Stimulated activated CD8-positive, alpha-beta memory T cell treated with anti-CD3 and anti-CD28 coated beads, Interleukin-15, amount 100 ng/mL, for 48 hours (primary cell): ENCODE measurements at regions not wholly inside any gene's neighbourhood (a gene's known extent, or its start where the extent isn't known, plus 50 kb on each side); places are given as distances from the start of the nearest gene placed in this dataset.

Source experiments
- DNase-seq, 2 donors: peaks; one replicate each; pipeline ENCODE4 v3.0.0-alpha.2; 2020; ENCODE audit warnings: low read depth in 2 of 2

DNA sequence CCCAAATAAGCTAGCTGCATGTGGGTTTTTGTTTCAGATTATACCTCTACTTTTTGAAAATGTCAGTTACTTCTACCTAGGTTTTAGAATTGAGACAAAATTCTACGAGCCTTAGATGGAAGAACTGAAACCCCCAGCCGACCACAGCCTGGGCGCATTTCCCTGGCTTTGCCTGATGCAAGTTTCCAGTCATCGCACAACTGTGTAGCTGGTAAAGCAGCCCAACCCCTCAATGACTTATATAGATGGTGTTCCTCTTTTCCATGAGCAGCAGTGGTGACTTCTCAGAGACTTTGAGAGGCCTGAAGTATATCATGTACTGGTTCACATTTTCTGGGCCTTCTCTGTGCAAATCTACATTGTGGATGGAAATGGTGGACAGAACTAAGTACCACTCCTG lies 515.4 kb upstream of the RAB6C start:
- no peak for DNase-seq

DNA sequence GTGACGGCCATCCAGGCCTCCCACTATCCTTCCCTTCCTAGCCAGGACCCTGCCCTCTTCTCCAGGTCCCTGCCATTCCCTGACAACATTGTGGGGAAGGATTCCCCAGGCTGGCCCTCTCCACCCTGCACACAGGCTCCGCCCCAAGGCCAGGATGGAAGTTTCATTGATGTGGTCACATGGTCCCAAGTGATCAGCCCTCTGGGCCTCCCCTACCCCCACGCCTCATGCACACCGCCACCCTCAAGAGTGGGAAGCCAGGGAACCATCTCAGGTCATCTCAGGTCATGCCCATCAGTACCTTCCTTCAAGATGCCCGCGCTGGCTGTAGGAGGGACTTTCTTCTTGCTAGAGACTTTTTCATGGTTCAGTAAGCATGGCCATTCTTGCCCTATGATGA lies 514.8 kb upstream of the RAB6C start:
- no peak for DNase-seq

DNA sequence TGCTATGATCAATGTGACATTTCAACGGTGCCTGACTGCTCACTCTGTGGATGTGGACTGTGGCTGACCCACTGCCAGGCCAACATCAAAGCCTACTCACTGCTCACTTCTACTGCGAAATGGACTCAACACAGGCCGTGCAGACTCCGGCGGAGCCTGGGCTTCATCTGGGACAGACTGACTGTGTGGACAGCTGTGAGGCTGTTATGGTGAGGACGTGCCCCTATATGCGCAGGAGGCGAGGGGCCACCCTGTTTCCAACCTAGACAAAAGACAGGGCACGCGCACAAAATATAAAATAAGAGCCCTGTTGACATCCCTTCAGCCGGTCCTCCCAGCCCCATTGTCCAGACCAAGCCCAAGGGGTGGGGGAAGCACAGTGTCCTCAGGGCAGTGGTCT lies 514.4 kb upstream of the RAB6C start:
- no peak for DNase-seq

DNA sequence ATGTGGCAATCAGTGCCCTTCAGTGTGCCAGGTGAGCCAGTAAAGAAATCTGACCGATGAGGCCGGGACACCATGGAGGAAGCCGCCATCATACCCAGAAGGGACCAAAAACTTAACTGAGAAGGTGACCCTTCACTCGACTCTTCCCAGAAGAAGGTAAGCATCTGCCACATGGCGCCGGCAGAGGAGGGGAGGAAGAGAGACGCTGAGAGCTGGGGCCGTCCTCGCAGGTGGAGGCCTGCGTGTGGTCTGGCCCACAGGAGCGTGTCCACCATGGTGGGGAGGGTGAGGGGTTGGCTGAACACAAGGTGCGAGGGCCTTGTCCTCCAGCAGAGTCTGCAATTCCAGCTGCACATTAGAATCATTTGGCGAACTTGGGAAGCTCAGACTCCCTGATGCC lies 513.1 kb upstream of the RAB6C start:
- DNase-seq: no peak

DNA sequence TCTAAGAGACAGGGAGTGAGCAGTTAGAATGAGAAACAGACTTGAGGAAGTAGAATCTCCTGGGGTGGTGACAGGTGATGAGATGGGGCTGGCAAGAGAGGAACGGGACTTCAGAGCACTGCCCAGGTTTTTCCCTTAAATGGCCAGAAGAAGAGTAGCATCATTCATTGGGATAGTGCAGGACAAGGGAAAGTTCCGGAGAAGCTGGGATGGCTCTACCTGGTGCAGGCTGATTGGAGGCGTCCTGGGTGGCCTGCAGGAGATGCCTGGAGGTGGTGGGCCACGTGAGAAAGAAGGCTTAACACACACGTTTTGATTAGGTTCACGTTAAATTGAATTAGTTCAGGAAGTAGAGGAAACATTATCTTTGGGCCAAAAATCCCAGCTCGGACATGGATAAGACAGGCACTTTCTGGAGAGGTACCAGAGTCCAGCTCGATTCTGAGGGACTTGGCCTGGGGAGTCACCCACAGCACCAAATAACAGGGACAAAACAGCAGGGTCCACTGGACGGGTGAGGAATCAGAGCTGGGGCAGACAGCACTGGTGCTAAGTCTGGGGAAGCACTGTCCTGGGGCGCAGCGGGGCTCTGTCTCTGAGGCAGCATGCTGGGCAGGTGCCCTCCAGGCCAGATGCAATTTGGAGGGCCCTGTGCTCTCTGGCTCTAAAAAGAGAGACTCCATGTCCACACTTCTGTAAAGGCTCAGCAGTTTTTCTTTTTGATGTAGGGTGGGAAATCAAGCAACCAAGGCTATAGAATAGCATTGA lies 512.3 kb upstream of the RAB6C start:
- no peak for DNase-seq

DNA sequence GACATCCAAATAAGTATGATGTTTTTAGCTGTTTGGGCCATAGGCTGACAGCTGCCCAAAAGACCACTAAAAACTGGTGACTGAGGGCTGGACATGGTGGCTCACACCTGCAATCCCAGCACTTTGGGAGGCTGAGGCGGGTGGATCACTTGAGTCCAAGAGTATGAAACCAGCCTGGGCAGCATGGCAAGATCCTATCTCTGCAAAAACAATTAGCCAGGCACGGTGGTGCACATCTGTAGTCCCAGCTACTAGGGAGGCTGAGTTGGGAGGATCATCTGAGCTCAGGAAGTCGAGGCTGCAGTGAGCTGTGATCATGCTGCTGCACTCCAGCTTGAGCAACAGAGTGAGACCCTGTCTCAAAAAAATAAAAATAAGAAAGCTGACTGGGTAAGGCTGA lies 511.5 kb upstream of the RAB6C start:
- no peak for DNase-seq

DNA sequence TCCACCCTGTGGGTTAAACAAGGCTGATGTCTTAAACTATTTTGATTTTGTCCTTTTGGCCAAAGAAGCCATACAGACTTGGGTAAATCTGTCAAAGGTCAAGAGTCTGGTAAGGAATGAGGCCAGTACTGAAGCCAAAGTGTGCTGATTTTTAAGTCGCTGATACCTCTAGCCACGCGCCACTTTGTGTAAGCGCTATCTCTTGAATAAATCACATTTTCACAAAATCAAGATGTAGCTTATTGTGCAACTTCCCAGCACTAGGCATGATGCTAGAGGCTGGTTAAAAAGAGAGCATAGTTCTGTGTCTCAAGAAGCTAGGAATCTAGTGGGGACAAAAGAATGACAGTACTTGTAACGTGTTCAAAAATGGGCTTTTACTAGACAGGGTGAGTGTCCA lies 510.6 kb upstream of the RAB6C start:
- no peak for DNase-seq

DNA sequence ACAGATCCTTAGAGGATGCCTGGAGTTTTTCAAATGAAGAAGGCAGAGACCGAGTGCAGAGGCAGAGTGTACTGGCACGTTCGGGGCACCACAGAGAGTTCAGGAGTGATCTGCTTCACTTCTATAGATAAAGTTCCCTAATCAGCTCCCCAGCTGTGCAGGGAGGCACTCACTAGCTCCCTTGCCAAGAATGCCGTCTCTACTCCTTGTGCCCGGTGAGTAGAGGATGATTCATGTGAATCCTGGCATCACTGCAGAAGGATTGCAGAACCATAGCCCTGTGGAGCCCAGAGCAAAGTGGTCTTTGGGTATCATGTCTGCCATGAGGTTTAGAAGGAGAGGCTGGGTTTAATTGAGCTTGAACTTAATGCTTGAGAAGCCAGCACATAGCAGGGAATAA lies 510.1 kb upstream of the RAB6C start:
- DNase-seq: no peak

DNA sequence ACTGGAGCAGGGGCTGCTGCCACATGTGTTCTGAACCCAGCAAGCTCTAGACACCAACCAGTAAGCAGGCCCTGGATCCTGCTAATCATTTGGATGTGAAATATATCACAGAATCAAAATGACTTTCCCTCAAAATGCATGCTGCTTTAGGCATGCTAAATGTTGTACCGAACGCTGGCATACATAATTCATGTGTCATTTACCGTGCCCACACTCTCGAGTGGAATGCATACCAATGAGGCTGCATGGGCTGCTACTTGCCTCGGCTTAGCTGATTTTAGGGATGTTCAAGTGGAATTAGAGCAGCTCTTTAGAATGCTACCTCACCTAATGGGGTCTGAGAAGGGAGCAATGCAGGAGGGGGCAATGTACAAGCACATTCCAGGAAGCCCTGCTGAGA lies 509.6 kb upstream of the RAB6C start:
- no peak for DNase-seq

DNA sequence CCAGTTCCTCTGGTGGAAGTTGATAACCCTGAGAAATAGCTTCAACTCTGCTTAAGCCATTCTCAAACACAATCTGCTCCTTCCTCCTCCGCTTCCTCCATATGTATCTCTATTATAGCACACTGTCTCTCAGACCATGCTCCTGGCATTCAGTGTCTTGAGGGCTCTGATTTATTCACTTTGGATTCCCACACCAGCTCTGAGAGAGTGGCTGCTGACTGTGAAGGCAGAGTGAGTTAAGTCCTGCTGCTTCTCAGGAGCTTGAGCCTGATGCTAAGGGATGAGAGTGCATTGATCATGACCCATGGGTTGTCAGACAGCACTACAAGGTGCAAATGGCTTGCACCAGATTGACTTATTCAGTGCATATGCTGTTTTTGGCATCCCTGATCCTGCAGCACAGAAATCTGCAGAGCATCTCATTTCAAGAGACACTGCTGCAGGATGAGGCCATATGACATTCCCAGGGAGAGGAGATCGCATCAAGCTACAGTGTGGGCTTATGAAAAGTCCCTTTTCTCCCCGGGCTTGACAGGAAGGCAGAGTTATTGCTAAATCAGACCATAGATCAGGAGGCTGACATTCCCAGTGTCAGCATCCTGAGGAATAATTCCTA lies 500.5 kb upstream of the RAB6C start:
- no peak for DNase-seq

DNA sequence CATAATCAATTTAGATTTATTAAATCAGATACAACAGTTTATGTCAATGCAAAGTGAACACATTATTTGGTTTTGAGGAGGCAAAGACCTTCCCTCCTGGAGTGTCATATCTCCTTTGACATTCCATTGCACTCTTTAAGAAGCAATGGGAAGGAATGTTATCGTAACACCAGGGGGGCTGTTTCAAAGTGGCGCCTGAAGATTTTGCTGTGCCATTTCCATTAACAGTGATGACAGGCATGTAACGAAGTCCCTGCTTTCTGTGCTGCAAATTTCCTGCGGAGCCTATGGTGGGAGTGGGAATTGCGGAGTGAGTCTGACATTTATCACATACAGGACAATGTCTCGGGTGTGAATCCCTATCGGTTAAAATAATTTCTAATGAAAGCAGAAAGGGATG lies 499.6 kb upstream of the RAB6C start:
- DNase-seq: no peak

DNA sequence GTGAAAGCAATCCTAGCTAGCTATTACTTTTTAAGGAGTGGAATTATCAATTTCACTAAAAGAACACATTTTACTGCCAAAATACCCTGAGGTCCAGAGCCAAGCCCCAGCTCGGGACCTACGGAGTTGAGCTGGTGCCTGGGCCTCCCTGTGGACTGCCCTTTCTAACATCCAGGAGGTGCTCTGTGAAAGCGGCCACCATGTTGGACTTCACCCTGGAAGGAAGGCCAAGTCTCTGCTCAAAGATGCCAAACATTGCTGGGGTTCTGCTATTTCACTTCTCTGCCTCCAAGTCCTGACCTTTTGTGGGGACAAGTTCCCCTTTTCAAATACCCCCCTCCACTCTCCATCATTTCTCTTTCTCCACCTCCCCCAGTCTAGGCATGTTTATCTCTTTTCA lies 498.7 kb upstream of the RAB6C start:
- DNase-seq: no peak

DNA sequence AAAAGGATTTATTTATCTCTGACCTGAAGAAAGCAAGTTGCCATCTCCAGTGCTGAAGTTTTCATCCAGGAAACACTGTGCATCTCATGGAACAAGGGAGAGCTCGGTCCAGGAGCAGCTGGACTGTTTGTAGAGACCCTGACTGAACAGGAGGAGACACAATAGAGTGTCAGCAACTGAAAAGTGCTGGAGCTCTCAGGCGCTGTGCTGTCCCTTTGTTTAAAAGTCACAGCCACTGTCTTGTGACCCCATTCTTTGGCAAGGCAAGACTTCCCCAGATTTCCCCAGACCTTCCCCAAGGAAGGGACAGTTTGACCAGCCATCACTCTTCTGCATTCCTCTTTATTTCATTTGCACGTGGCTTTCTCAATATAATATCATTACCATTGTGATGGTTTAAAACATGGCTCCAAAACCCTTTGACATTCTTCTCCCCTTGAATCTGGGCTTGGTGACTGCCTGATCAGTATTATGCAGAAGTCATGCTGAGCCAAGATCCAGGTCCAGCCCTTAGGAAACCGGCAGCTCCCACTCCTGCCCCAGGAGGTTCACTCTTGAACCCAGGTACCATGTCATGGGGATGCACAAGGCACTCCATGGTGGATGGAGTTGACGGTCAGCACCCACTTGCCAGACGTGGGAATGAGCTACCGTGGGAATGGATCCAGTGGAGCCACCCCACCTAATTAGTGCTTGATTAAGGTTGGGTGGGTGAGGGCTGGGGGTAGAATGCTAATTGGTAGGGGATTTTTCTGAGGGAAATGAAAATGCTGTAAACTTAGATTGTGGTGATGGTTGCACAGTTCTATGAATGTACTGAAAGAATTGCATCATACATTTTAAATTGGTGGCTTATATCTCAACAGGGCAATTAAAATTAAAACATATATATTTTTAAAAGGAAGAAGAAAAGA lies 497.9 kb upstream of the RAB6C start:
- no peak for DNase-seq

DNA sequence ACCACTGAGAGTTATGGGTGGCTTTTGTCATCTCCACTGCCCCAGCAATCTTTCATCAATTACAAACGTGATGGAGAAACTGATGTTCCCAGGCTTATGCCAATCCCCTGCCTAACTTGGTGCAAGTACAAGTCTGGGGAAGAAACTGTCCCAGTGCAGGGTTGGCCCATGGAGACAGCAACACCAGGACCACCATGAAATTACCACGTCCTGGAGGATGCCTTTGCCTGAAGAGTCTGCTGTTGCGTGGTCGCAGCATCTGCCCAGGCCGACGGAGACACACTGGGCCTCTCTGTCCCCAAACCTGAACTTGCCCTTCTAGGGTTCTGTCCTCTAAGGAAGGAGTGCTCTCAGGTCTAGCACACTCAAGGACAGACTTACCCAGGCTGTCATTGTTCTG lies 496.8 kb upstream of the RAB6C start:
- DNase-seq: no peak

DNA sequence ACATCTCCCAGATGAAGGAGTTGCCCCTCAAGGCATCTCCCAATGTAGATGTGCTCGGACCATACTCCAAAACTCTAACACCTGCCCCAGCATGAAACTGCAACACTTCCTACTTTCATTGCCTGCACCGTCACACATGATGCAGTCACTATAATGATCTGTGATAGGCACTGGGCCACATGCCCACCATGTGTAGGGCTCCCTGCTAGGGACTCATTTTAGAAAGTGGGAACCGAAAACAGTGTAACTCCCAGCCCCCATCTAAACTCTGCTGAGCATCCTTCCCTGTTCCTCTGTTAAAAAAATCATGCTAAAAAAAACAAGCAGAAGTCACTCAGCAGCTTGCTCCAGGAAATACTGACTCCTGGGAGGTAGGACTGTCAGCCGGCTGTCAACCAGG lies 496.1 kb upstream of the RAB6C start:
- DNase-seq: no peak

DNA sequence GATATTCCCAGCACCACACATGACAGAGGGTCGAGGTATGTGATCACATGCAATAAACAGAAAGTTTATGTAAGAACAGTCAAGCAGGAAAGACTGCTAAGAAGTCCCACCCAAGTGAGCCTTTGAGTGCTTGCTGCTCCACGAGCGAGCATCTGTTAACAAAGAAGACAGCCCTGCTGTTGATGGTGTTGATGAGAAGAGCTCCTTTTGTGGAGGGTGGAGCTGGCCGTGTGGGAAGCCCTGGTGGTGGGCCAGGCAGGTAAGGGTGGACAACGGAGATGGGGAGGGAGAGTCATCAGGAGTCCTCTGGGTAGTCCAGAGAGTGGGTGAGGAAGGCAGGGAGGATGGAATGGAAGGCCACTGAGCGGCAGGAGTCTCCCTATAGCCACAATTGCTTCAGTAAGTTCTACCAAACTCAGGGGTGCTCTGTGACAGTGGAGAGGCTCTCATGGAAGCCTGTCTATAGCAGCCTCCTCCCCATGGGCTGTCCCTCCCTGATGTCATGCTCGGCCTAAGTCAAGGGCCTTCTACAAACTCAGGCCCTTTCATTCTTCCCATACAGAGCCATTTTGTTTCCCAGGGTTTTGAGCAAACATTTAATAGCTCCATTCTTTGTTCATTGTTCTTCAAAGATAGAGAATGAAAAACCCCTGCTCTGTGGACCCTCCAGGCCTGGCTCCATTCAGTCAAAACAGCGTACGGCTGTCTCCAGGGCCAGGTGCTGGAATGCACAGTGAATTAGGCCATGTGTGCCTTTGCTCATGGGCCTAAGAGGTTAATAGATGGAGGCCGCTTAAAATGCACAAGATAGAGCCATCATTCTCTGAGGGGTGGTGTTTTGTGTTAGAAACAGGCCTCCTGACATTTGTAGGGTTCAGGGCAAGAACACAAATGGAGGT lies 494.2 kb upstream of the RAB6C start:
- DNase-seq: no peak

DNA sequence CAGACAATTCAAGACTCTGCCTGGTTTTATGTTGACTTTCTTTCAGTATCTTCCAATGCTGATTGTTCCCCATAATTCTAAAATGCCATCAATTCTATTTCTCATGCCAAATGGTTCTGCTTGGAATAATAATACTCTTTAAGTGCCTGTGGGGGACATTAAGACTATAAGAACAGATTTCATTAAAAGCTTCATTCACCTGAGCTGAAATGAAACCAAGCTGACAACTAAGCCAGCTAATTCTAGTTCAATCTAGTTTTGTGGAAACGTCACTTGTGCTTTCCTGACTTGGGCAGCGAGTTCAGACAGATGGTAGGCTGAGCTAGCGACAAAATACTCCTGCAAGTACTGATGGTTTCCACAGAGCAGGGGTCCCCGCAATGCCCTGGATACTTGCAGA lies 491.1 kb upstream of the RAB6C start:
- DNase-seq: no peak

DNA sequence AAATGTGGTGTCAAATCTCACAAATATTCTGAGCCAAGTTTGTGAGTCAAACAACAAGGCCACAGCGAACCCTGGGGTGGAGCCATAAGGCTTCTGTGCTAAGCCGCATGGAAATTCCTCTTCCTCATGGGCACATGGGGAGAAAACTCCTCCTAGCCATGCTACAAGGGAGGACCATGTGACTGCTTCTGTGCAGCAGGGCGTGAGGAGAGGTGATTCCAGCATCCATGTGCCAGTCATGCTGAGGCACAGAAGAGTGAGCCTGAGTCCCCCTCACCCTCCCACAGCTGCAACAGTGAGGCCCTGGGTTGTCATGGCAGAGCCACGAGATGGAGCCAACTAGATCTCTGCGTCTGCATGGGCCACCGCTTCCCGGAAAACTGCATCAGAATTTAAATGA lies 488.8 kb upstream of the RAB6C start:
- DNase-seq: no peak

DNA sequence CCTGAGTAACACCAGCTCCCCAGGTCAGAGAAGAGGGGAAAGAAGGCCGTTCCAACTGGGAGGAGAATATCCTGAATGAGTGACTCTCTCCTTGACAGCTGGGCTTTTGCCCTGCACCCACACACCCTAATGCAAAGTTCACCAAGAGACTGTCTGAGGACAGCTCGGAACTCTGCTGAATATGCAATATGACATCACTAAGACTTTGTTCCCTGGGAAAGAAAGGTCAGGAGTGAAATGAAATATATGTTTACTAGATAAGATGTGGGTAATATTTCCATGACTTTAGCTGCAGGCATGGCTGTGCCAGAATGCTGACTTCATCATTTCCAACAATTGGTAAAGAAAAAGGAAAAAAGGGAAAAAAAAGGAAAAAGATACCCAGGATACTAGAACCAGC lies 488.2 kb upstream of the RAB6C start:
- DNase-seq: no peak

DNA sequence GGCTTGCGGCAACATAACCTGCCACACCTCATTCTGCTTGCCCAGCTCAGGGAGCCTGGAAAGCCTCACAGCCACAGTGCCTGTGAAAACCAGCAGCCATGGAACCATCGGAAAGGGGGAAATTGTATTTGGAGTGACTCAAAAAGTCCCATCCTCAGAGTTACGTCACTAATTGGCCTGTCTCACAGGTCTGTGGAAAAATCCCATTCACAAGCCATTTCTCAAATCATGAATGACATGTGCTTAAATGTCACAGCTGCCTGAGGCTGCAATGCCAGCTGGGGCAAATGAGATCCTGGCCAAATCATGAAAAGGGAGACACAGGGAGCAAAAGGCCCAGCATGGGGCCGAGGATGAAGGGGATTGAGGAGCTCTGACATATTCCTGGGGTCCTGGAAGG lies 486.9 kb upstream of the RAB6C start:
- DNase-seq: no peak

DNA sequence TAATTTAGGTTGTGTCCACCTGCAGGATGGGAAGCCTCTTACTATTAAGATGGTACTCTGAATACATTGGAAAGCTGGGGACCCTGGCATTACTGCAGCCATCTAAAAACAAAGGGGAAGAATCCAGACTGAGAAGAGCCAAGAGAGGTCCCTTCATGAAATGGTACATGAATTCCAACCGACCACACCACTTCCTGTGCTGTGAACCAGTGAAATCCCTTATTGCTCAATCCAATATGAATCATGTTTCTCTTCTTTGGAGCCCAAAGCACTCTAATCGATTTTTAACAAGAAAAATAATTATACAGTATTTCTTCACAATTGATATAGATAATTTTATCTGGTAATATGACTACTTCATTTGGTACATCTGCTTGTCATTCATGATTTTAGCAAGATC lies 479.7 kb upstream of the RAB6C start:
- DNase-seq: no peak

DNA sequence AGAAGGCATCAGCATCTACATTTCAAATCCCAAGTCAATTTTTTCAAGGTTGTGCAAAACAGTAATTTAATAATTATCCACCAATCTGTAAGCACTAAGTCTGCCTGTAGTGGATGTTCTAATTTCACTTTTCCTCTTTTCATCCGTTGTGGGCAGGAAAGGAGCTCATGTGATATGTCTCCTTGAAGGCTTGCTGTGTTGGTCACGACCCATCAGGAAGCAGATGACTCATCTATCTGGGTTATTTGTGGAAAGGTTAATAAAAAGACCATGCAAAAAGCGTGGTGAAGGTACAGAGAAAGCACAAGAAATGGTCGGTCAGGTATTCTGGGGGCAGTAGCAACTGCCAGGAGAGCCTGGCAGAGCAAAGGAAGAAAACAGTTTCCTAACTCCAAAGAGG lies 476.7 kb upstream of the RAB6C start:
- DNase-seq: no peak
